ENCODE measurements at regions not wholly inside any gene's neighbourhood (a gene's known extent, or its start where the extent isn't known, plus 50 kb on each side); places are given as distances from the start of the nearest gene placed in this dataset.

DNA sequence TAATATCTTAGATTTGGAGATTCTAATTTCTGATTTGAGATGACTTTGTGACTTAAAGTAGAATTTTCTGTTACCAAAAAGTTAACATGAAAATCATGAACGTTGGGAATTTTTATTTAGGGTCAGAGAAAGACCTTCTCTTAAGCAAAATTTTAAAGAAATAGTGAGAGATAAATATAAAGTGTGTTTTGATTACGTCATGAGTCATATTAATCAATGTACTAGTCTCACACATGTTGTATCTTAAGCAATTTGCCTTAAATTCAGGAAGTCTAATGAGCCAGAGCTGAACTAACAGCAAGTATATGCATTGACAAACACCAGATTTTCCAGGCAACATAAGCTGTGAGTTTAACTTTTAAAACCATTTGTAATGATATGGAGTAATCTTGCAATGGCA is 765.5 kb upstream of the SORCS1 start:
- Histone ChIP-seq H4K20me1 (no peaks in the 10 kb centered on the region), H3K27me3 (no peaks in the 10 kb centered on the region), H3K9me3 (no peaks in the 10 kb centered on the region), H3K4me2 (no peak overlapping the region), H3K36me3 (no peaks in the 10 kb centered on the region), H3K4me3 (no peak overlapping the region), H3K27ac (no peak overlapping the region), H3K9ac (no peak overlapping the region), H3K4me1 (no peaks in the 10 kb centered on the region)
- no peak for TF ChIP-seq Cebpa-rat (IDR thresholded peaks at IDR 0.05)

DNA sequence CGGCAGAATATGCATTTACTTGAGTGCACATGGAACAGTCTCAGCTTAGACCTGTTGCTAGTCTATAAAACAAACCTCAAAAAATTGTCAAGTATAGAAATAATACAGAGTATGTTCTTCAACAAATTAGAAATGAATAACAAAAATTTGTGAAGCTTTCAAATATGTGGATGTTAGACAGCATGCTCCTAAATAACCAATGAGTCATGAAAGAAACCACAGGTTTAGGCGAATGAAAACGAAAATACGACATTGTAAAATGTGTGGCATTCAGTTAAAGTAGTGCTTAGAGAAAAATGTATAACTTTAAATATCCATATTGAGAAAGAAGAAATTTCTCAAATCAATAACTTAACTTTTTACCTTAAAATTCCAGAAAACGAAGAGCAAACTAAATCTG is 760.0 kb upstream of the SORCS1 start:
- no peak for TF ChIP-seq Cebpa-rat (IDR thresholded peaks at IDR 0.05)
- Histone ChIP-seq H3K27ac (no peak overlapping the region), H3K9me3 (no peaks in the 10 kb centered on the region), H3K36me3 (no peaks in the 10 kb centered on the region), H3K4me1 (no peaks in the 10 kb centered on the region), H3K4me3 (no peak overlapping the region), H3K9ac (no peak overlapping the region), H3K27me3 (no peaks in the 10 kb centered on the region), H3K4me2 (no peak overlapping the region), H4K20me1 (no peaks in the 10 kb centered on the region)

DNA sequence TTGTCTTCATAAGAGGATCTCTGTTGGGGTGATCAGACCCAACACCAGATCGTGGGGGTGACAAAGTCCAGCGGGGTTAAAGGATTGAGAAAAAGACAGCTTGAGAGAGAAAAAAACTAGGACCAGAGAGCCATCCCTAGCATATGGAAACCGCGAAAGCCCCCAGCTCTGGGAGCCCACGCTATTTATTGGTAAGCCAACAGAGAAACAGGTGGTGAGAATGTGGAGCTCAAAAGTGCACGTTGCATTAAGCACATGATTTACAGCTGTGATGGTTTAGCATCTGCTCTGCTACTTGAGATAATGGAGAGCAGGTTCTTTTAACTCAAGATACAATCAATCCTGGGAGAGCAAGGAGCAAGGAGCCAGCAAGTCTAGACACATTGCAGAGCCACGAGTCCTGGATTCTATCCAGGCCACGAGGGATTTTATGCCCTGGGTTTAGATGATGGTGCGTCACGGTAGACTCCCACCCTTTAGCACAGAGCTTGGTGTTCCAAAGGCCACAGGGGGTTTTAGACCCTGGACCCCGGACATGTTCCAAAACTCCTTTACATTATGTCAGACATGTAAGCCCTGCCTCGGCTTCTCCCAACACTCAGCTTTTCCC is 755.2 kb upstream of the SORCS1 start:
- no peaks in the 10 kb centered on the region for H3K27me3 ChIP-seq
- H3K4me2 ChIP-seq = no peak overlapping the region
- no peak overlapping the region for H3K4me3 ChIP-seq
- TF ChIP-seq Cebpa-rat (IDR thresholded peaks at IDR 0.05) = no peak
- H3K36me3 ChIP-seq = no peaks in the 10 kb centered on the region
- H3K4me1 ChIP-seq = no peaks in the 10 kb centered on the region
- no peak overlapping the region for H3K27ac ChIP-seq
- H3K9ac ChIP-seq = no peak overlapping the region
- no peaks in the 10 kb centered on the region for H4K20me1 ChIP-seq
- 0 out of 2 replicates have a peak, but pooled peaks cover 8% of the 10 kb centered on the region for H3K9me3 ChIP-seq

DNA sequence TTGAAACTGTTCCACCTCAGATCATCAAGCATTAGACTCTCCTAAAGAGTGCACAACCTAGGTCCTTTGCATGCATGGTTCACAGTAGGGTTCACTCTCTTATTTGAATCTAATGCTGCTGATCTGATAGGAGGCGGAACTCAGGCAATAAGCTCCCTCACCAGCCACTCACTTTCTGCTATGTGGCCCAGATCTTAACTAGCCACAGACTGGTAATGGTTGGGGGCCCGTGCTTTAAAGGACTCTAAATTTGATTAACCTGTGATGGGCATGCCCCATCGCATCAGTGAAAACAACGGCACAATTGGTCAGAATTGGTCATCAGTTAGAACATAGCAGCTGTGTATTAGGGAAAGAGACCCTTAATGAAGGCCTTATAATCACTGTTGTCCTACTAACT is 753.7 kb upstream of the SORCS1 start:
- no peaks in the 10 kb centered on the region for H3K27me3 ChIP-seq
- H3K9me3 ChIP-seq = 0 out of 2 replicates have a peak, but pooled peaks cover 12% of the 10 kb centered on the region
- no peak overlapping the region for H3K4me3 ChIP-seq
- no peak for TF ChIP-seq Cebpa-rat (IDR thresholded peaks at IDR 0.05)
- H3K9ac ChIP-seq = no peak overlapping the region
- H3K36me3 ChIP-seq = no peaks in the 10 kb centered on the region
- no peaks in the 10 kb centered on the region for H3K4me1 ChIP-seq
- H4K20me1 ChIP-seq = no peaks in the 10 kb centered on the region
- no peak overlapping the region for H3K4me2 ChIP-seq
- no peak overlapping the region for H3K27ac ChIP-seq

DNA sequence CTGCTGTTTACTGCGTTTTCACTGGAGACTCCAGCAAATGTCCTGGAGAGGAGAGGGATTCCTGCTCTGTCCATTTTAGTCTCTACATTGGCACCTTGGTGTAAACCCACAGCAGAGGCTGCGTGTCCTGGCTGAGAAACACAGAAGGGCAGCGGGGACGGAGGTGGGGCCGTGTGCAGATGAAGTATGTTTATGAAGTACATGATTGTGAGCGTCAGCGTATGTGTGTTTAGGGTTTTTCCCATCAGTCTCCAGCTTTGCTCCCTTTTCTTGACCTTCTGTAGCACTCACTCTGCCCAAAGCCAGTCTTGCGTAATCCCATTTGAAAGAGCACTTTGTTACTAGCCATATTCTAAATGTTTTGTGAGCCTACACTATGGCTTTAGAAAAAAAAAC is 750.7 kb upstream of the SORCS1 start:
- H3K4me2 ChIP-seq = no peak overlapping the region
- no peaks in the 10 kb centered on the region for H4K20me1 ChIP-seq
- no peak overlapping the region for H3K9ac ChIP-seq
- H3K9me3 ChIP-seq = 0 out of 2 replicates have a peak, but pooled peaks cover 12% of the 10 kb centered on the region
- no peaks in the 10 kb centered on the region for H3K4me1 ChIP-seq
- no peaks in the 10 kb centered on the region for H3K36me3 ChIP-seq
- no peak overlapping the region for H3K4me3 ChIP-seq
- peak; percentile 59 for TF ChIP-seq Cebpa-rat (IDR thresholded peaks at IDR 0.05)
- no peak overlapping the region for H3K27ac ChIP-seq
- H3K27me3 ChIP-seq = no peaks in the 10 kb centered on the region

DNA sequence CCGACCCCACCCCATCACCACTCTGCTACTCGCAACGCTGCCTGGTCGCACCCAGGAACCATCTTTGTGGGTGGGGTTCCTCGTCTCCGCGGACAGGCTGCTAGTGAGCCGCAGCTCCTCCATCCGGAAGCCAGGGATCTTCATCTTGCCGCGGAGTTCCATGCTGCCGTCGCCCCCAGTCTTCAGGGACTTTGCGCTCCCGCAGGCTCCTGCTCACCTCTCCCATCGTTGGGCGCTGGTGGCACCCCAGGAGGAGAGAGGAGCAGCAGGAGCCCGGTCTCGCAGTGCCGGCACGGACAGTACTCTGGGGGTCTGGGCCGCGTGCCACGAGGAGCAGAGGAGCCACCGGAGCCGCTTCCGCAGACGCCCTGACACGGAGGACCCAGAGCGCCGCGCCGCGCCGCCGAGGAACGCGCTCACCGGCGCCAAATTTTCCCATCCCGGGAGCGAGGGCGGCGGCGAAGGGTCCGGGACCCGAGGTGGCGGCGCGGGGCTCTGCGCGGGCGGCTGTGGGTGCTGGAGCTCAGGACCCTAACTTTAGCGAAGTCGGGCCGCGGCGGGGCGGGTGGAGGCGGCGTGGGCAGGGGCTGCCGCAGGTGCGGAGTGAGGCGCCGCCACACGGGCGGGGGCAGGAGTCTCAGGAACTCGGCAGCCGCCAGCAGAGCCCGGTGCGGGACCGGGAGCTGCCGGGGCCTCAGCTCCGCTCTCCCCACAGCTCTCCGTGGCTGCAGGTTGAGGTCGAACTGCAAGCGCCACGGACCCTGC is 750.1 kb upstream of the SORCS1 start:
- Histone ChIP-seq H3K9me3 (0 out of 2 replicates have a peak, but pooled peaks cover 12% of the 10 kb centered on the region), H3K27me3 (no peaks in the 10 kb centered on the region), H3K36me3 (no peaks in the 10 kb centered on the region), H3K9ac (no peak overlapping the region), H3K4me3 (no peak overlapping the region), H3K4me1 (no peaks in the 10 kb centered on the region), H4K20me1 (no peaks in the 10 kb centered on the region), H3K4me2 (no peak overlapping the region), H3K27ac (no peak overlapping the region)
- no peak for TF ChIP-seq Cebpa-rat (IDR thresholded peaks at IDR 0.05)

DNA sequence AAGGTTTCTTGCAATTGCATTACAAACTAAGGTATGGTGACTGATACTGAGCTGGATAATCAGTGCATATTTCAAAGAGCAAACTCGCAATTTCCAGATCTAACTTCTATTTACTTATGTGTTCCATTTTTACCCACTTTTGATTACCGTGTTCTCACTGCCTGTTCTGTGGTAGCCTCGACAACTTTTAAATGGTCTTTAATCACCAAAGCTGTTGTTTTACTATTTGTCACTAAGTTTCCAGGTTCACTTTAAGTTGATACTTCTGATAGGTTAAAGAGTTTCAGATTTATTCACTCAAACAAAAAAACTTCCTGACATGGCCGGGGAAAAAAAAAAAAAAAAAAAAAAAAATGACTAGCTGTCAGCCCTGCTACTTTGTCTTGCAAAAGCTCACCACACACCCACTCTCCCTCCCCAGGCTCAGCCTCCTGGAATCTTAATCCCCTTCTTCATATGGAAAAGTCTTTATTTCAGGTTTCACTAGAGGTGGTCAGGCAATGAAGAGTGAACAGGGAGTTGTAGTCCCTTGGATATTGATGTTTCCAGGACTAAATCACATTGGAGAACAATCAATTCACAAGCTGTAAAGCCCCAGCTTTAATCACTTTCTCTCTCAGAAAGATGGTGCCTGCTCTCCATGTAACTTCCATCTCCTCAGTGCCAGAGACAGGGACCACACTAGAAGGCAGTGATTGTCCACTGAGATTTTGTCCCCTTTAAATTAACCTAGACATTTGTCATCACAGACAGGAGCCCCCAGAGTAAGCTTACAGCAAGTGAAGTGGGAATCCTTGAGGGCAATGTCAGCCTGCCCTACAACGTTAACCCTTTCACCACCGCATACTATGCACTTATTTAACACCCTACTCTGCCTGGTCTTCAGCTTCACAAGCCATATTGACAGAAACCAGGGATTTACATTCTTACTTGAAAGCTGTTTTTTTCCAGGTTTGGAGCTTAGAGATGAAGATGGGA is 749.1 kb upstream of the SORCS1 start:
- Histone ChIP-seq H3K27me3 (no peaks in the 10 kb centered on the region), H3K9me3 (0 out of 2 replicates have a peak, but pooled peaks cover 12% of the 10 kb centered on the region), H3K27ac (no peak overlapping the region), H3K4me3 (no peak overlapping the region), H3K4me2 (no peak overlapping the region), H4K20me1 (no peaks in the 10 kb centered on the region), H3K4me1 (no peaks in the 10 kb centered on the region), H3K36me3 (no peaks in the 10 kb centered on the region), H3K9ac (no peak overlapping the region)
- no peak for TF ChIP-seq Cebpa-rat (IDR thresholded peaks at IDR 0.05)

DNA sequence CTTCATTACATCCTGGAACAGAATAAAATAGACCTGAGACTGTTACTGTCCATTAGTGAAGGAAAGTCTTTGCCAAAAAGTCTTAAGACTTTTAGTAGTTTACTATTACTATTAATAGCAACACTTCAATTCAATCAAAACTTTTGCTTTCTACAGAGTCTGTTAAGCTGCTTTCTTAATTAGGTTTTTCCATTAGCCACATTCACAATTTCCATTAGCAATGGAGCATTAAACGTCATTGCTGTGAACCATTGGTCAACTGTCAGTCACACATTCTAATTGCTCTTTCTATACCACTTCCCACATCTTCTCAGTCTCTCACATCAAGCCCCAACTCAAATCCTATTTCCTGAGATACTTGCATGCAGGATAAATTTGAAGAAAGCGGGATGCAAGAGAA is 736.6 kb upstream of the SORCS1 start:
- no peaks in the 10 kb centered on the region for H3K36me3 ChIP-seq
- no peak overlapping the region for H3K9ac ChIP-seq
- H3K27me3 ChIP-seq = no peaks in the 10 kb centered on the region
- H4K20me1 ChIP-seq = no peaks in the 10 kb centered on the region
- no peak overlapping the region for H3K4me2 ChIP-seq
- H3K4me3 ChIP-seq = no peak overlapping the region
- no peak overlapping the region for H3K27ac ChIP-seq
- TF ChIP-seq Cebpa-rat (IDR thresholded peaks at IDR 0.05) = no peak
- no peaks in the 10 kb centered on the region for H3K9me3 ChIP-seq
- no peaks in the 10 kb centered on the region for H3K4me1 ChIP-seq

DNA sequence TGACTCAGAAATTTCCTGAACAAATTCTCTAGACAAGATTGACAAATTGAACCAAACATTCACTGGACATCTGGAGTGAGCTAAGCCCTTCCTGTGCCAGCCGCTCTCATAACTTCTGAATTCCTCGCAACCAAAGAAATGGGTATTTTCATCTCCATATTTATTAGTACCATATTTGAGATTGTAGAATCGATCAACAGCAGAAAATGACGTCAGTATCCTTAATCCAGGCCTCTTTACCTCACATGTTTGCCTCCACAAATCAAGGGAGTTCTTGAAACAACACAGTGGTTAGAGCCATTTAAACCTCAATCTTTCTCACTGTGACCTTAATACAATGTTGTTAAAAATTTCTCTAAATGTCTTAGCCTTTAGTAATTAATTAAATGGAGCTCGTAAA is 735.6 kb upstream of the SORCS1 start:
- Histone ChIP-seq H3K27me3 (no peaks in the 10 kb centered on the region), H3K36me3 (no peaks in the 10 kb centered on the region), H3K4me2 (no peak overlapping the region), H3K4me3 (no peak overlapping the region), H4K20me1 (no peaks in the 10 kb centered on the region), H3K9me3 (no peaks in the 10 kb centered on the region), H3K9ac (no peak overlapping the region), H3K27ac (no peak overlapping the region), H3K4me1 (no peaks in the 10 kb centered on the region)
- no peak for TF ChIP-seq Cebpa-rat (IDR thresholded peaks at IDR 0.05)
